ENCODE measurements at regions not wholly inside any gene's neighbourhood (a gene's known extent, or its start where the extent isn't known, plus 50 kb on each side); places are given as distances from the start of the nearest gene placed in this dataset.

- TF ChIP-seq POLR2A (IDR thresholded peaks at IDR 0.05) (no peak), CTCF (IDR thresholded peaks at IDR 0.05) (no peak)
Observed at GRCh38 chr11:28984231-28984630, 876.0 kb downstream of the METTL15 start.
